Natural killer cell (primary cell): ENCODE measurements at regions not wholly inside any gene's neighbourhood (a gene's known extent, or its start where the extent isn't known, plus 50 kb on each side); places are given as distances from the start of the nearest gene placed in this dataset.

Source experiments
- ATAC-seq, 3 donors: fragments of 150-1000 bp in 2 of 3; fragments of 200-7000 bp in 1 of 3; cut with Tn5 transposase; 1 replicate in 1 of 3; 2 replicates in 2 of 3; pipeline ENCODE4 v1.10.0; 2021; ENCODE audit warnings: mild to moderate bottlenecking in 2 of 3, moderate library complexity in 2 of 3
- DNase-seq, 2 donors: peaks; one replicate each; pipeline versions ENCODE4 v3.0.0 to v3.0.0-alpha.2; 2013 to 2021; ENCODE audit warnings: mixed read lengths in 1 of 2
- H3K27ac ChIP-seq: one replicate; pipeline ENCODE4 v1.5.1; 2013; ENCODE audit warnings: mild to moderate bottlenecking, low read length
- H3K27me3 ChIP-seq: one replicate; pipeline ENCODE4 v1.6.1; 2013; ENCODE audit warnings: low read length; ENCODE audit not compliant: control insufficient read depth, insufficient read depth
- H3K36me3 ChIP-seq: one replicate; pipeline ENCODE4 v1.6.1; 2013; ENCODE audit warnings: low read length; ENCODE audit not compliant: control insufficient read depth, insufficient read depth
- H3K4me1 ChIP-seq: one replicate; pipeline ENCODE4 v1.6.1; 2013; ENCODE audit warnings: low read length; ENCODE audit not compliant: control insufficient read depth, insufficient read depth
- H3K4me3 ChIP-seq: one replicate; pipeline ENCODE4 v1.5.1; 2013; ENCODE audit warnings: low read length
- H3K9me3 ChIP-seq: one replicate; pipeline ENCODE4 v1.6.1; 2013; ENCODE audit warnings: low read length; ENCODE audit not compliant: control insufficient read depth, insufficient read depth
- H3K27ac Mint-ChIP-seq, 2 donors: one replicate each; pipeline ENCODE4 v1.8.0; 2022; ENCODE audit warnings: mild to moderate bottlenecking in 2 of 2, mixed read lengths in 2 of 2, moderate library complexity in 1 of 2
- H3K27me3 Mint-ChIP-seq, 2 donors: one replicate each; pipeline ENCODE4 v1.8.0; 2022; ENCODE audit warnings: low read depth in 2 of 2, mixed read lengths in 2 of 2
- H3K36me3 Mint-ChIP-seq: one replicate; pipeline ENCODE4 v1.8.0; 2022; ENCODE audit warnings: mixed read lengths
- H3K4me1 Mint-ChIP-seq, 2 donors: one replicate each; pipeline ENCODE4 v1.8.0; 2022; ENCODE audit warnings: mixed read lengths in 2 of 2
- H3K4me3 Mint-ChIP-seq: one replicate; pipeline ENCODE4 v1.8.0; 2022; ENCODE audit warnings: mild to moderate bottlenecking, moderate library complexity, mixed read lengths
- H3K9me3 Mint-ChIP-seq, 2 donors: one replicate each; pipeline ENCODE4 v1.8.0; 2022; ENCODE audit warnings: mixed read lengths in 2 of 2
- CTCF ChIP-seq: fragments of 200-600 bp; IDR thresholded peaks from one replicate; pipeline ENCODE4 v1.8.0; 2022; ENCODE audit warnings: antibody characterized with exemption
- WGBS: methylation state at CpG from one replicate; pipeline ENCODE4 v1.1.7; 2013; ENCODE audit warnings: missing lambda C conversion rate; ENCODE audit not compliant: insufficient coverage; 5-methylcytosine and 5-hydroxymethylcytosine counted together
- intact Hi-C: fragments of 100-400 bp; cut with micrococcal nuclease; formaldehyde crosslinking; loops from one replicate; pipeline ENCODE4 v1.14.2; 2022

GRCh38 chr11:104526006-104526405 lies 362.1 kb upstream of the PDGFD start:
- intact Hi-C loops, result no loop called here
- Mint-ChIP-seq H3K4me1 (no peaks in the 10 kb centered on the region), H3K9me3 (no peaks in the 10 kb centered on the region), H3K4me3 (no peak overlapping the region), H3K27me3 (peaks cover 0 to 9% of the 10 kb centered on the region in 2 donors), H3K27ac (no peak overlapping the region), H3K36me3 (no peaks in the 10 kb centered on the region)
- H3K27me3 ChIP-seq, result no peaks in the 10 kb centered on the region
- no peaks in the 10 kb centered on the region for H3K36me3 ChIP-seq
- WGBS, result no CpG with 5 or more reads among the region's 2 CpGs
- H3K4me3 ChIP-seq, result no peak overlapping the region
- ATAC-seq (no peak), DNase-seq (no peak)
- no peaks in the 10 kb centered on the region for H3K9me3 ChIP-seq
- TF ChIP-seq CTCF, result no peak
- H3K27ac ChIP-seq, result no peak overlapping the region
- no peaks in the 10 kb centered on the region for H3K4me1 ChIP-seq

DNA sequence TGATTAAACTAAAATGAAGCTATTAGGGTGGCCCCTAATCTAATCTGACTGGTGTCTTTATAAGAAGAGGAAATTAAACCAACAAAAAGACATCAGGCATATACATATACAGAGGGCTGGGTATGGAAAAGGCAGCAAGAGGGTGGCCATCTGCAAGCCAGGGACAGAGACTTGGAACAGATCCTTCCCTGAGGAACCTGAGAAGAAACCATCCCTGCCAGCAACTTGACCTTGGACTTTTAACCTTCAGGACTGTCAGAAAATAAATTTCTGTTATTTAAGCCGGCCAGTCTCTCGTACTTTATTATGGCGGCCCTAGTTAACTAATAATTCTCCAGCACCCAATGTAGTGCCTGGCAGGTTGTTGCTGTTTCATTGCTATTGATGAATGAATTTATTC lies 361.5 kb upstream of the PDGFD start:
- Histone ChIP-seq H3K4me1 (no peaks in the 10 kb centered on the region), H3K4me3 (no peak overlapping the region), H3K27ac (no peak overlapping the region), H3K27me3 (no peaks in the 10 kb centered on the region), H3K9me3 (no peaks in the 10 kb centered on the region), H3K36me3 (no peaks in the 10 kb centered on the region)
- Mint-ChIP-seq H3K36me3 (no peaks in the 10 kb centered on the region), H3K4me1 (no peaks in the 10 kb centered on the region), H3K9me3 (no peaks in the 10 kb centered on the region), H3K27me3 (peaks cover 0 to 9% of the 10 kb centered on the region in 2 donors), H3K27ac (no peak overlapping the region), H3K4me3 (no peak overlapping the region)
- no peak for TF ChIP-seq CTCF
- WGBS, result 94% methylated on average over 3 of the region's 3 CpGs
- intact Hi-C loops, result no loop called here
- ATAC-seq (no peak), DNase-seq (no peak)

GRCh38 chr11:104524254-104524653 lies 360.3 kb upstream of the PDGFD start:
- no peaks in the 10 kb centered on the region for H3K36me3 ChIP-seq
- no peak overlapping the region for H3K27ac Mint-ChIP-seq
- no peaks in the 10 kb centered on the region for H3K4me1 Mint-ChIP-seq
- no peak overlapping the region for H3K4me3 Mint-ChIP-seq
- no peak for TF ChIP-seq CTCF
- no peak overlapping the region for H3K4me3 ChIP-seq
- DNase-seq, result no peak
- H3K9me3 Mint-ChIP-seq, result no peaks in the 10 kb centered on the region
- H3K36me3 Mint-ChIP-seq, result no peaks in the 10 kb centered on the region
- no peak for ATAC-seq
- H3K27me3 Mint-ChIP-seq, result peaks cover 4 to 9% of the 10 kb centered on the region in 2 donors
- no peaks in the 10 kb centered on the region for H3K4me1 ChIP-seq
- no peaks in the 10 kb centered on the region for H3K9me3 ChIP-seq
- intact Hi-C loops, result no loop called here
- no peaks in the 10 kb centered on the region for H3K27me3 ChIP-seq
- H3K27ac ChIP-seq, result no peak overlapping the region

DNA sequence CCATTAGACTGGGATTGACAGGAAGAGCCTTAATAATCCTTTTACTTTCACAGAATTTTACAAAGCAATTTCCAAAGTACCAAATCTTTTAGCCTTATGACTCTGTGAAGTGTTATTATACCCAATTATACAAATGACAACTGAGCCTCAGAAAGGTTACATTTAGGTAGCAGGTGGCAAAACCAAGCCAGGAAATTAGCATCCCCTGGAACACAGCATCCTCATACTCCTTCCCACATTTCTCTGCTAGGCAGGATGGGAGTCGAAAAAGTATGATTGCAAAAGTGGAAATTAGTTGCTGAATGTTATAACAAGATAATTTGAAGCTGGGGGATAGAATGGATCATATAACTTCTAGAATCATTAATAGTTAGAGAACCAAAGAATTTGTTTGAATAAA lies 359.7 kb upstream of the PDGFD start:
- no peak overlapping the region for H3K27ac ChIP-seq
- ATAC-seq (no peak), DNase-seq (no peak)
- H3K36me3 ChIP-seq, result no peaks in the 10 kb centered on the region
- no peaks in the 10 kb centered on the region for H3K27me3 ChIP-seq
- Mint-ChIP-seq H3K4me3 (no peak overlapping the region), H3K36me3 (no peaks in the 10 kb centered on the region), H3K27ac (no peak overlapping the region), H3K9me3 (no peaks in the 10 kb centered on the region), H3K27me3 (peaks cover 4 to 9% of the 10 kb centered on the region in 2 donors), H3K4me1 (no peaks in the 10 kb centered on the region)
- WGBS, result no CpG with 5 or more reads among the region's 1 CpG
- H3K4me1 ChIP-seq, result no peaks in the 10 kb centered on the region
- TF ChIP-seq CTCF, result no peak
- intact Hi-C loops, result no loop called here
- no peaks in the 10 kb centered on the region for H3K9me3 ChIP-seq
- no peak overlapping the region for H3K4me3 ChIP-seq
